Esophagus muscularis mucosa (tissue), 4 donors: ENCODE measurements at regions not wholly inside any gene's neighbourhood (a gene's known extent, or its start where the extent isn't known, plus 50 kb on each side); places are given as distances from the start of the nearest gene placed in this dataset.

Source experiments
- EP300 ChIP-seq: sonication (generic); formaldehyde crosslinking; IDR thresholded peaks from one replicate; pipeline ENCODE4 v1.6.1; 2017; ENCODE audit warnings: antibody characterized with exemption
- POLR2A ChIP-seq: fragments of 450-650 bp; IDR thresholded peaks from one replicate; pipeline ENCODE4 v1.6.1; 2017; ENCODE audit warnings: antibody characterized with exemption, moderate library complexity, mild to moderate bottlenecking, low read depth
- POLR2AphosphoS5 ChIP-seq, 2 donors: sonication (generic); formaldehyde crosslinking; IDR thresholded peaks; one replicate each; pipeline ENCODE4 v1.6.1; 2017; ENCODE audit warnings: antibody characterized with exemption in 2 of 2
- TF ChIP-seq, protein P1 (sequence below), 3 experiments: fragments of 200-600 bp in 2 of 3; fragments of 450-650 bp in 1 of 3; sonication (generic) in 2 of 3; IDR thresholded peaks; one replicate each; pipeline ENCODE4 v1.5.1; 2017 to 2019; ENCODE audit warnings: antibody characterized with exemption in 3 of 3, mild to moderate bottlenecking in 2 of 3, moderate library complexity in 1 of 3

DNA sequence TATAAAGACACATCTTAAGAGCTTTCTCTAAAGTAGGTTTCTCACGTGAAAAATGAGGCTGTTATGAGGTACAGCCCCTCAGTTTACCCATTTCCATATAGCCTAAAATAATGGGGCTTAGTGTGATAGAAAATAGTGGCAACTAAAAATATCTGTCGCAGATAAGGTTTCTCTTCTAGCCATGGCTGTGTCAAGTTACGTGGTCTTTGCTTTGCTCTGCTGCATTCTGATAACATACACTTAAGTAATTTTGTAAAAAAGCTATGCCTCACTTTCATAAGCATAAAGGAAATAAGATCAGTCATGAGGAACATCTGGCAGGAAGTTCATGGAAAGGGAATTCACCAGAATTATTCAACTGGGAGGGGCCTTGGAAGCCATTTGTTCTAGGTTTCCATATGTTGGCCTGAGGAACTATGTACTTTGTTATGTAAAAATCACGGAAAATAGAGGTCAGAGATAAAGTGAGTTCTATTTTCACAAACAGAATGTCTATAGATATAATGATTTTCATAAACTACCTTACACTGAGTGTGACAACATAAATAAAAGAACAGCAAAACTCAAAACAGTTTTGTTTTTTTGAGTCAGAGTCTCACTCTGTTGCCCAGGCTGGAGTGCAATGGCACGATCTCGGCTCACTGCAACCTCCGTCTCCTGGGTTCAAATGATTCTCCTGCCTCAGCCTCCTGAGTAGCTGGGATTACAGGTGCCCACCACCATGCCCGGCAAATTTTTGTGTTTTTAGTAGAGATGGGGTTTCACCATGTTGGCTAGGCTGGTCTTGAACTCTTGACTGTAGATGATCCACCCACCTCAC is 195.6 kb upstream of the KRR1 start:
- TF ChIP-seq, protein P1, sequence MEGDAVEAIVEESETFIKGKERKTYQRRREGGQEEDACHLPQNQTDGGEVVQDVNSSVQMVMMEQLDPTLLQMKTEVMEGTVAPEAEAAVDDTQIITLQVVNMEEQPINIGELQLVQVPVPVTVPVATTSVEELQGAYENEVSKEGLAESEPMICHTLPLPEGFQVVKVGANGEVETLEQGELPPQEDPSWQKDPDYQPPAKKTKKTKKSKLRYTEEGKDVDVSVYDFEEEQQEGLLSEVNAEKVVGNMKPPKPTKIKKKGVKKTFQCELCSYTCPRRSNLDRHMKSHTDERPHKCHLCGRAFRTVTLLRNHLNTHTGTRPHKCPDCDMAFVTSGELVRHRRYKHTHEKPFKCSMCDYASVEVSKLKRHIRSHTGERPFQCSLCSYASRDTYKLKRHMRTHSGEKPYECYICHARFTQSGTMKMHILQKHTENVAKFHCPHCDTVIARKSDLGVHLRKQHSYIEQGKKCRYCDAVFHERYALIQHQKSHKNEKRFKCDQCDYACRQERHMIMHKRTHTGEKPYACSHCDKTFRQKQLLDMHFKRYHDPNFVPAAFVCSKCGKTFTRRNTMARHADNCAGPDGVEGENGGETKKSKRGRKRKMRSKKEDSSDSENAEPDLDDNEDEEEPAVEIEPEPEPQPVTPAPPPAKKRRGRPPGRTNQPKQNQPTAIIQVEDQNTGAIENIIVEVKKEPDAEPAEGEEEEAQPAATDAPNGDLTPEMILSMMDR (IDR thresholded peaks at IDR 0.05), result no peak
- TF ChIP-seq POLR2AphosphoS5 (IDR thresholded peaks at IDR 0.05) (no peak), POLR2A (no peak), EP300 (no peak)
